Hepatocyte (in vitro differentiated cells): ENCODE measurements at regions not wholly inside any gene's neighbourhood (a gene's known extent, or its start where the extent isn't known, plus 50 kb on each side); places are given as distances from the start of the nearest gene placed in this dataset.

Source experiments
- DNase-seq: peaks from one replicate; pipeline ENCODE4 v3.0.0-alpha.2; 2016; ENCODE audit warnings: low spot score
- H2AFZ ChIP-seq: fragments of 200-600 bp; sonication (generic); 2 replicates; pipeline ENCODE4 v1.6.0; 2016; ENCODE audit warnings: antibody characterized with exemption, mild to moderate bottlenecking
- H3K27ac ChIP-seq: fragments of 200-600 bp; sonication (generic); 2 replicates; pipeline ENCODE4 v1.5.1; 2016; ENCODE audit warnings: mild to moderate bottlenecking
- H3K27me3 ChIP-seq: fragments of 200-600 bp; sonication (generic); 2 replicates; pipeline ENCODE4 v1.6.1; 2016
- H3K36me3 ChIP-seq: fragments of 200-600 bp; sonication (generic); replicated peaks from 2 replicates; pipeline ENCODE4 v1.5.1; 2016; ENCODE audit warnings: low read depth; ENCODE audit not compliant: insufficient read depth
- H3K4me1 ChIP-seq: fragments of 200-600 bp; sonication (generic); 2 replicates; pipeline ENCODE4 v1.5.1; 2016; ENCODE audit warnings: mild to moderate bottlenecking, moderate library complexity; ENCODE audit not compliant: insufficient read depth
- H3K4me2 ChIP-seq: fragments of 200-600 bp; sonication (generic); 2 replicates; pipeline ENCODE4 v1.6.0; 2016
- H3K4me3 ChIP-seq: fragments of 200-600 bp; sonication (generic); 2 replicates; pipeline ENCODE4 v1.5.1; 2016; ENCODE audit warnings: mild to moderate bottlenecking
- H3K79me2 ChIP-seq: fragments of 200-600 bp; sonication (generic); 2 replicates; pipeline ENCODE4 v1.6.0; 2017; ENCODE audit warnings: mild to moderate bottlenecking
- H3K9me2 ChIP-seq: fragments of 200-600 bp; sonication (generic); replicated peaks from 2 replicates; pipeline ENCODE4 v1.6.0; 2017; ENCODE audit warnings: mild to moderate bottlenecking; ENCODE audit not compliant: insufficient read depth
- H3K9me3 ChIP-seq: fragments of 200-600 bp; sonication (generic); 2 replicates; pipeline ENCODE4 v1.5.1; 2016; ENCODE audit warnings: low read depth, mild to moderate bottlenecking
- H4K20me1 ChIP-seq: fragments of 200-600 bp; sonication (generic); 2 replicates; pipeline ENCODE4 v1.6.0; 2016; ENCODE audit warnings: mild to moderate bottlenecking; ENCODE audit not compliant: insufficient read depth, poor library complexity, severe bottlenecking
- CTCF ChIP-seq: fragments of 200-600 bp; sonication (generic); IDR thresholded peaks from 2 replicates; pipeline ENCODE4 v1.5.1; 2016; ENCODE audit warnings: antibody characterized with exemption, mild to moderate bottlenecking; ENCODE audit not compliant: poor library complexity
- EZH2 ChIP-seq: fragments of 200-600 bp; sonication (generic); IDR thresholded peaks from 2 replicates; pipeline ENCODE4 v1.6.1; 2016; ENCODE audit warnings: antibody characterized with exemption, mild to moderate bottlenecking, borderline replicate concordance
- EZH2phosphoT487 ChIP-seq: fragments of 200-600 bp; sonication (generic); IDR thresholded peaks from one replicate; pipeline ENCODE4 v1.6.1; 2018; ENCODE audit warnings: antibody characterized with exemption, mild to moderate bottlenecking, low read depth, moderate library complexity; ENCODE audit not compliant: unreplicated experiment, severe bottlenecking
- WGBS: methylation state at CpG from one replicate; pipeline ENCODE4 v1.1.6; 2016; ENCODE audit warnings: low lambda C conversion rate; ENCODE audit errors: missing lambda C conversion rate; 5-methylcytosine and 5-hydroxymethylcytosine counted together

- H3K9me2 ChIP-seq: no peaks in the 10 kb centered on the region
- 35% methylated on average over 2 of the region's 2 CpGs for WGBS
- no peaks in the 10 kb centered on the region for H3K27me3 ChIP-seq
- peak overlapping the region; percentile 45 for H3K27ac ChIP-seq
- H3K79me2 ChIP-seq: no peaks in the 10 kb centered on the region
- no peaks in the 10 kb centered on the region for H3K9me3 ChIP-seq
- no peaks in the 10 kb centered on the region for H3K36me3 ChIP-seq
- TF ChIP-seq EZH2 (no peak), CTCF (no peak), EZH2phosphoT487 (no peak)
- H3K4me1 ChIP-seq: peaks cover 17% of the 10 kb centered on the region
- H2AFZ ChIP-seq: no peak overlapping the region
- no peak overlapping the region for H3K4me2 ChIP-seq
- peak; percentile 23 for DNase-seq
- no peaks in the 10 kb centered on the region for H4K20me1 ChIP-seq
- no peak overlapping the region for H3K4me3 ChIP-seq
These were observed 635.1 kb downstream of the PTPRC start for GRCh38 chr1:199273837-199274379.

GRCh38 chr1:199279067-199279466, 640.2 kb downstream of the PTPRC start:
- Histone ChIP-seq H3K27me3 (no peaks in the 10 kb centered on the region), H2AFZ (no peak overlapping the region), H3K79me2 (no peaks in the 10 kb centered on the region), H3K4me2 (no peak overlapping the region), H4K20me1 (no peaks in the 10 kb centered on the region), H3K4me3 (no peak overlapping the region), H3K9me3 (no peaks in the 10 kb centered on the region), H3K27ac (no peak overlapping the region), H3K4me1 (no peaks in the 10 kb centered on the region), H3K36me3 (no peaks in the 10 kb centered on the region), H3K9me2 (no peaks in the 10 kb centered on the region)
- TF ChIP-seq CTCF (no peak), EZH2phosphoT487 (no peak), EZH2 (no peak)
- DNase-seq: no peak

DNA sequence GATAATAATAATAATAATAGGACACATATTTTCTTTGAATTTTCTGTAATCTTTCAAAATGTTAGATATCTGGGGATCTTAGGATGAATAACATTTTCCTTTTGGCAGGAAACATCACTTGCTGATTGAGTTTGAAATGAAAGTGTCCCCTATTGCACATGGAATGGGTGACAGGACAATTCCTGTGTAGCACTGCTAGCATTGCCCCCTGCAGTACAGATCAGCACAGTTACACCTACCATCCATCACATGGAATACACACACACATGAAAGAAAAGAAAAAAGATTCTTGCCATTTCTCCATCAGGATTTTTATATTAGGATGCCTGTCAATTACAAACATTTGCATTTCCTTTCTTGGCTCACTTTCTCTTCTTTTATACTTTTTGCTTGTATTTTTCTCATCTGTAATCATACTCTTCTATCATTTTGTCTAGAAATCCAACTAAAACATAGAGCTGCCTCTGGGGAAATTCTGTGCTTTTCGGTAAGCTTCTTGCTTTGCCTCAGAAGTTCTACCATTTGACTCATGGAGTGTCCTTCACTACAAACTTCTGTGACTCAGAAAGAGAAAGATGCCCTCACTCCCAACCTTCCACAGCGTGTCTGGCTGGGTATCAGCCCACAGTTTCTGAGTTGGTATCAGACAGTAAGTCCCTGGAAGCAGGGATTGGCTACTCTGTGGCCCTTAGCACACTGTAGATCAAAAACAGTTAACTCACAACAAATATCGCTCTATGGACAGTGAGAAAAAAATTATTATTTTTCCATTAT, 641.2 kb downstream of the PTPRC start:
- Histone ChIP-seq H3K27ac (no peak overlapping the region), H3K79me2 (no peaks in the 10 kb centered on the region), H3K4me2 (no peak overlapping the region), H3K9me2 (no peaks in the 10 kb centered on the region), H3K4me3 (no peak overlapping the region), H4K20me1 (no peaks in the 10 kb centered on the region), H3K4me1 (no peaks in the 10 kb centered on the region), H2AFZ (no peak overlapping the region), H3K9me3 (no peaks in the 10 kb centered on the region), H3K36me3 (no peaks in the 10 kb centered on the region), H3K27me3 (no peaks in the 10 kb centered on the region)
- TF ChIP-seq CTCF (no peak), EZH2phosphoT487 (no peak), EZH2 (no peak)
- WGBS: 99% methylated on average over 3 of the region's 3 CpGs
- no peak for DNase-seq
